ENCODE measurements at regions not wholly inside any gene's neighbourhood (a gene's known extent, or its start where the extent isn't known, plus 50 kb on each side); places are given as distances from the start of the nearest gene placed in this dataset.

DNA sequence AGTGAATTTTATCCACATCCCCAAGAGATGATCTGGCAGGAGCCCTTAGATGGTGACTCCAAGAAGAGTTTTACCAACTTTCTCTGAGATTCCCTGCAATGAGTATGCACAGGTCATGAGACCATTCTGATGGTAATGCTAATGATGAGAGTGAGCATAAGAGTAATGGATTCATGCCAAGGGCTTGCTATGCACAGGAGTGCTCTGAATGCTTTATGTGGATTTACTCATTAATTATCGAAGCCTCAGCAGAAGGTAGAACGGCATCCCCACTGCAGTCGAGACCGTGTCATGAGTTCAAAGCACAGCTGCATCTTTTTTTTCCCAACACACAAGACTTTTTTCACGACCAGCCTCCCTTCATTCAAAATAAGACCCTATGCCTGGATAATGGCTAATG lies 355.0 kb downstream of the RAB28 start:
- H3K4me1 ChIP-seq (replicated peaks in 1 of 2), result no peaks in the 10 kb centered on the region
- intact Hi-C loops (cut with DNase I), result no loop called here
- no peak overlapping the region for H3K27ac ChIP-seq
- H3K27me3 ChIP-seq, result no peaks in the 10 kb centered on the region
- H3K4me3 ChIP-seq, result no peak overlapping the region
- 83 to 86% (median 85%) methylated on average over 5 of the region's 5 CpGs for WGBS, 4 donors
- DNase-seq, result no peak
- H3K36me3 ChIP-seq (replicated peaks in 1 of 2), result no peaks in the 10 kb centered on the region
- TF ChIP-seq, protein P1, sequence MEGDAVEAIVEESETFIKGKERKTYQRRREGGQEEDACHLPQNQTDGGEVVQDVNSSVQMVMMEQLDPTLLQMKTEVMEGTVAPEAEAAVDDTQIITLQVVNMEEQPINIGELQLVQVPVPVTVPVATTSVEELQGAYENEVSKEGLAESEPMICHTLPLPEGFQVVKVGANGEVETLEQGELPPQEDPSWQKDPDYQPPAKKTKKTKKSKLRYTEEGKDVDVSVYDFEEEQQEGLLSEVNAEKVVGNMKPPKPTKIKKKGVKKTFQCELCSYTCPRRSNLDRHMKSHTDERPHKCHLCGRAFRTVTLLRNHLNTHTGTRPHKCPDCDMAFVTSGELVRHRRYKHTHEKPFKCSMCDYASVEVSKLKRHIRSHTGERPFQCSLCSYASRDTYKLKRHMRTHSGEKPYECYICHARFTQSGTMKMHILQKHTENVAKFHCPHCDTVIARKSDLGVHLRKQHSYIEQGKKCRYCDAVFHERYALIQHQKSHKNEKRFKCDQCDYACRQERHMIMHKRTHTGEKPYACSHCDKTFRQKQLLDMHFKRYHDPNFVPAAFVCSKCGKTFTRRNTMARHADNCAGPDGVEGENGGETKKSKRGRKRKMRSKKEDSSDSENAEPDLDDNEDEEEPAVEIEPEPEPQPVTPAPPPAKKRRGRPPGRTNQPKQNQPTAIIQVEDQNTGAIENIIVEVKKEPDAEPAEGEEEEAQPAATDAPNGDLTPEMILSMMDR (IDR thresholded peaks at IDR 0.05), result no peak
- TF ChIP-seq POLR2A (IDR thresholded peaks at IDR 0.05), result no peak
- H3K9me3 ChIP-seq (replicated peaks in 1 of 3), result no peaks in the 10 kb centered on the region

DNA sequence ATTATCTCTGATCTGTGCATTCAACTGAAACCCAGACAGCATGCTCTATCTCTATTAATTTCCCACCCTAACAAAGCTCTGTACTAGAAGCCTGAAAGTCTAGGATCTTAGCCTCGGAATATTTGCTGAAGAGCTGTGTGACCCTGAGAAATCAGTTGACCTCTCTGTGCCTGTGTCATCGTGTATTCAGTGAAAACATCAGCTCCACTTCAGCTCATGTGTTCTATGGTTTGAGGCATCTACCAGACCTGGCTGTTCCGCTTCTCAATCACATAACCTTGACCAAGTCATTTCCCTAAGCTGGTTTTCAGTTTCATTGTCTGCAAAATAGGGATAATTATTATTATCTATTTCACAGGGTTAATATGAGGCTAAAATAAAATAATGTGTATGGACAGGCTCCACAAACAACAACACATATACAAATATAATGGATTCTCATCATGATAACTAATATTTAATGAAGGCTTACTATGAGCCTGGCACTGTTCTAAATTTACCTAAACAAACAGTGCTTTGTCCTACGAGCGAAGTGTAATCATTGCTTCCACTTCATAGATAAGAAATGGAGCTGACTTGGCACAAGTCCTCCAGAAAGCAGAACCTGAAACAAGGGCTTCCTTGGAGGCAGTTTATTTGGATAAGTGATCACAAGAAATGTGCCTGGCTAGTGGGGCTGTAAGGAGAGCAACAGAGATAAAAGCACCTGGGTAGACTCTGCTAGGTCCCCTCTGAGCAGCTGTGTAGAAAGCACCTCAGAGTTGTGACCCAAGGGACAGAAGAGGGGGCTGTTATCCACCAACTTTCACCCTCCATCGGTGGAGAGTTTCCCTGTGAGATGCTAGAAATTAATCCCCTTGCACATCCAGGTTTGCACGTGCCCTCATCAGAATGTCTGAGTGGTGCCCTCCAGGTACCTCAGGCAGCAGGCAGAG lies 356.9 kb downstream of the RAB28 start:
- Histone ChIP-seq H3K9me3 (replicated peaks in 1 of 3) (no peaks in the 10 kb centered on the region), H3K4me3 (no peak overlapping the region), H3K4me1 (replicated peaks in 1 of 2) (no peaks in the 10 kb centered on the region), H3K36me3 (replicated peaks in 1 of 2) (no peaks in the 10 kb centered on the region), H3K27me3 (no peaks in the 10 kb centered on the region), H3K27ac (no peak overlapping the region)
- DNase-seq, result no peak
- intact Hi-C loops (cut with DNase I), result no loop called here
- TF ChIP-seq, protein P1 (IDR thresholded peaks at IDR 0.05), result no peak
- TF ChIP-seq POLR2A (IDR thresholded peaks at IDR 0.05), result no peak
- WGBS, 4 donors, result 34 to 48% (median 42%) methylated on average over 7 of the region's 7 CpGs

DNA sequence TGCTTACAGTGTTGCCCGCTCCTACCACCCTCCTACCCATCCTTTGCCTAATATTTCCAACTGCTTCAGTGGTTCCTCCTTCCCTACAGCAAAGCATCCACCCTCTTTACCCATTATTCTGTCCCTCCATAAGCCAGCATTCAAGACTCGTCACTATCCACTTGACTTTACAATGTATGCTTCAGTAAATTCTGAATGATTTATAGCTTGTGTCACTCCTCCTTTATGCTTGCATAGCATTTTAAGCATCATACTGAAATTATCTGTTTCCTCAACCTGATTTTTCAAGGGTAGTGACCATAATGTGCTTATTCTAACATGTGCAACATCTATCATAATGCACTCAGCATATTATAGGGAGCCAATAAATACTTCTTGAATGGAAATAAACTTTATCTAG lies 365.5 kb downstream of the RAB28 start:
- TF ChIP-seq POLR2A (IDR thresholded peaks at IDR 0.05), result no peak
- 76 to 89% (median 86%) methylated on average over 2 of the region's 2 CpGs for WGBS, 4 donors
- DNase-seq, result no peak
- H3K27me3 ChIP-seq, result no peaks in the 10 kb centered on the region
- no peaks in the 10 kb centered on the region for H3K9me3 ChIP-seq (replicated peaks in 1 of 3)
- H3K4me3 ChIP-seq, result no peak overlapping the region
- no peaks in the 10 kb centered on the region for H3K36me3 ChIP-seq (replicated peaks in 1 of 2)
- intact Hi-C loops (cut with DNase I), result no loop called here
- H3K4me1 ChIP-seq (replicated peaks in 1 of 2), result no peaks in the 10 kb centered on the region
- H3K27ac ChIP-seq, result no peak overlapping the region

DNA sequence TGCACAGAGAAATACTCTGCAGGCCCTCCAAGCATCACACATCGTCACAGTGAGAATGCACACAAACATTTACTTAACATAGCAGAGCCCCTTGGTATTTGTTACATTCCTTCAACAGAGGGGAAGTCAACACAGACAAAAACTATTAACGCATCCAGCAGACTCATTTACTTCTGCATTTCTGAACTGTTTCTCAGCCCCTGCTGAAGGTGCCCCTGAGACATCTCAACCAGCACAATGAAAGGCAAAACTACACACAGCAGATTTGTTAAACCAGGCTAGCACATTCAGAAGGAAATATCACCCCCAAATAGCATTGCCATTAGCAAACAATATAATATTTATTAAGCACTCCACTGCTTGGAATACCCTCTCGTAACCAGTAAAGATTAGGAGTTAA lies 367.0 kb downstream of the RAB28 start:
- H3K4me1 ChIP-seq (replicated peaks in 1 of 2), result no peaks in the 10 kb centered on the region
- H3K27ac ChIP-seq, result no peak overlapping the region
- no peak overlapping the region for H3K4me3 ChIP-seq
- TF ChIP-seq, protein P1 (IDR thresholded peaks at IDR 0.05), result no peak
- TF ChIP-seq POLR2A (IDR thresholded peaks at IDR 0.05), result no peak
- no peaks in the 10 kb centered on the region for H3K27me3 ChIP-seq
- 74 to 80% (median 76%) methylated on average over 3 of the region's 3 CpGs for WGBS, 4 donors
- intact Hi-C loops (cut with DNase I), result no loop called here
- DNase-seq, result no peak
- H3K9me3 ChIP-seq (replicated peaks in 1 of 3), result no peaks in the 10 kb centered on the region
- H3K36me3 ChIP-seq (replicated peaks in 1 of 2), result no peaks in the 10 kb centered on the region

DNA sequence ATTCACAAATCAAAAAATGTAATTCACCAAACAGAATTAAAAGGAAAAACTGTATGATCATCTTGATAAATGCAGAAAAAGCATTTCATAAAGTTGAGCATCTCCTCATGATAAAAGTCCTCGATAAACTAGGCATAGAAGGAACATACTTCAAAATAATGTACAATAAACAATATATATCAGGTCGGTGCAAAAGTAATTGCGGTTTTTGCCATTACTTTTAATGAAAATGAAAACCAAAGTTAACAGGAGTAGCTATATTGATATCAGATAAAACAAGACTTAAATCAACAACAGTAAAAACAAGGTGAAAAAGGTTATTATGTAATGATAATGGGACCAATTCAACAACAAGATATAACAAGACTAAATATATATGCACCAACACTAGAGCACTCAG lies 372.1 kb downstream of the RAB28 start:
- Histone ChIP-seq H3K4me1 (replicated peaks in 1 of 2) (no peaks in the 10 kb centered on the region), H3K4me3 (no peak overlapping the region), H3K27ac (no peak overlapping the region), H3K9me3 (replicated peaks in 1 of 3) (no peaks in the 10 kb centered on the region), H3K27me3 (no peaks in the 10 kb centered on the region), H3K36me3 (replicated peaks in 1 of 2) (no peaks in the 10 kb centered on the region)
- no peak for TF ChIP-seq POLR2A (IDR thresholded peaks at IDR 0.05)
- TF ChIP-seq, protein P1 (IDR thresholded peaks at IDR 0.05), result no peak
- no peak for DNase-seq
- intact Hi-C loops (cut with DNase I), result no loop called here
- 88 to 93% (median 91%) methylated on average over 3 of the region's 3 CpGs for WGBS, 4 donors
